Heart right ventricle (tissue), 16 donors: ENCODE measurements at regions not wholly inside any gene's neighbourhood (a gene's known extent, or its start where the extent isn't known, plus 50 kb on each side); places are given as distances from the start of the nearest gene placed in this dataset.
A peak's percentile ranks its signal among the peaks of the same experiment; 100 is the strongest.

Experiments
- ATAC-seq, 8 donors: fragments of 200-7000 bp; cut with Tn5 transposase; one replicate each; pipeline ENCODE4 v1.9.1; 2020; ENCODE audit warnings: mild to moderate bottlenecking in 8 of 8, moderate library complexity in 8 of 8, moderate number of reproducible peaks in 1 of 8
- DNase-seq, 2 donors: peaks; one replicate each; pipeline ENCODE4 v3.0.0-alpha.2; 2020
- H3K27ac ChIP-seq, 10 donors: fragments of 200-600 bp; sonication (generic) in 2 of 10; one replicate each; pipeline versions ENCODE4 v1.5.0 to v1.8.0; 2020 to 2022; ENCODE audit warnings: mild to moderate bottlenecking in 3 of 10
- H3K27me3 ChIP-seq, 7 donors: fragments of 200-600 bp; one replicate each; pipeline ENCODE4 v1.8.0; 2021 to 2022; ENCODE audit warnings: mild to moderate bottlenecking in 2 of 7
- H3K36me3 ChIP-seq, 9 donors: fragments of 200-600 bp; sonication (generic) in 1 of 9; one replicate each; pipeline versions ENCODE4 v1.5.0 to v1.8.0; 2020 to 2022; ENCODE audit warnings: mild to moderate bottlenecking in 2 of 9
- H3K4me1 ChIP-seq, 9 donors: fragments of 200-600 bp; sonication (generic) in 1 of 9; one replicate each; pipeline versions ENCODE4 v1.5.0 to v1.8.0; 2020 to 2022; ENCODE audit warnings: mild to moderate bottlenecking in 4 of 9
- H3K4me3 ChIP-seq, 10 donors: fragments of 200-600 bp; sonication (generic) in 2 of 10; one replicate each; pipeline versions ENCODE4 v1.5.0 to v1.8.0; 2020 to 2022; ENCODE audit warnings: mild to moderate bottlenecking in 7 of 10, moderate library complexity in 2 of 10
- H3K9me3 ChIP-seq, 11 donors: fragments of 200-600 bp in 10 of 11; sonication (generic) in 2 of 11; one replicate each; pipeline versions ENCODE4 v1.5.0 to v1.8.0; 2013 to 2022; ENCODE audit warnings: mild to moderate bottlenecking in 2 of 11, control low read depth in 1 of 11, moderate library complexity in 1 of 11
- CTCF ChIP-seq, 9 donors: fragments of 200-600 bp; sonication (generic) in 2 of 9; IDR thresholded peaks; one replicate each; pipeline versions ENCODE4 v1.5.0 to v1.8.0; 2021 to 2022; ENCODE audit warnings: antibody characterized with exemption in 9 of 9, mild to moderate bottlenecking in 5 of 9, moderate library complexity in 1 of 9
- WGBS, 2 donors: extraction: QIAGEN DNeasy Blood & Tissue Kit; methylation state at CpG; one replicate each; pipeline ENCODE4 v1.1.7; 2013; ENCODE audit warnings: inconsistent platforms in 1 of 2; 5-methylcytosine and 5-hydroxymethylcytosine counted together
- intact Hi-C, 10 donors: fragments of 100-400 bp; cut with DNase I; formaldehyde crosslinking; loops; one replicate each; pipeline versions ENCODE4 v1.11.1 to v1.14.2; 2022
- donor health status: Arrhythmogenic right ventricular cardiomyopathy.
- donor health status: ischemic (EF 13 %, LVEDD 7.1; RV severe dilation, severe dysfunction).
- donor health status: healthy with polysubstance abuse.
- donor health status: DM: no; HTN: yes; CAD: no.
- donor health status: DM: no; HTN: no; CAD: no.
- donor health status: ischemic (EF 25% LVEDD 6.9; RV normal size, moderate dysfunction).
- donor health status: ischemic (EF 25% LVEDD 5.7; RV mildly dilated, moderate dysfunction).
- donor health status: healthy.
- donor health status: DM: yes; HTN: yes; CAD: no.
- donor health status: Ischemic cardiomyopathy.
- donor health status: ischemic (EF 35%, LVEDD 5.7; RV mildly dilated, moderate dysfunction).
- donor health status: nonischemic (EF 11% LVEDD 7.7; RV severe dilation, severe dysfunction).
- donor health status: DM: yes; HTN: yes; CAD: no.
- donor health status: PGD.
- donor health status: ischemic (EF 29% LVEDD 5.4; RV normal size, mild dysfunction).
- donor health status: nonischemic (EF 23%, LVEDD 6.1; RV moderate dilation, normal function).

- intact Hi-C loops = no loop called here
- Histone ChIP-seq H3K36me3 (no peaks in the 10 kb centered on the region), H3K4me3 (no peak overlapping the region), H3K27ac (no peak overlapping the region), H3K4me1 (peaks cover 0 to 14% (median 5%) of the 10 kb centered on the region in 9 donors), H3K27me3 (no peaks in the 10 kb centered on the region), H3K9me3 (peaks cover 0 to 47% (median 22%) of the 10 kb centered on the region in 11 donors)
- 96 to 97% methylated on average over 1 of the region's 1 CpG for WGBS, 2 donors
- DNase-seq = no peak
- ATAC-seq = no peak
- TF ChIP-seq CTCF (IDR thresholded peaks at IDR 0.05) = no peak
Observed at GRCh38 chr14:31982642-31983041, 94.5 kb upstream of the ARHGAP5 start.

GRCh38 chr14:31986405-31986804, 90.7 kb upstream of the ARHGAP5 start:
- ATAC-seq = no peak
- no peak for TF ChIP-seq CTCF (IDR thresholded peaks at IDR 0.05)

GRCh38 chr14:31987721-31988120, 89.4 kb upstream of the ARHGAP5 start:
- H3K9me3 ChIP-seq = peaks cover 0 to 32% (median 15%) of the 10 kb centered on the region in 11 donors
- H3K36me3 ChIP-seq = no peaks in the 10 kb centered on the region
- H3K27me3 ChIP-seq = no peaks in the 10 kb centered on the region
- ATAC-seq (no peak), DNase-seq (no peak)
- peaks cover 0 to 36% (median 27%) of the 10 kb centered on the region in 9 donors for H3K4me1 ChIP-seq
- no peak overlapping the region for H3K4me3 ChIP-seq
- no peak for TF ChIP-seq CTCF (IDR thresholded peaks at IDR 0.05)
- 97 to 100% methylated on average over 1 of the region's 1 CpG for WGBS, 2 donors
- peak overlapping the region in 3 of 10 donors; percentile 16 to 26 (median 20) for H3K27ac ChIP-seq
- intact Hi-C loops = no loop called here

More at GRCh38 chr14:31986405-31986804, 90.7 kb upstream of the ARHGAP5 start:
- Histone ChIP-seq H3K36me3 (no peaks in the 10 kb centered on the region), H3K4me1 (peaks cover 0 to 27% (median 24%) of the 10 kb centered on the region in 9 donors), H3K27me3 (no peaks in the 10 kb centered on the region), H3K4me3 (no peak overlapping the region), H3K9me3 (peaks cover 0 to 45% (median 22%) of the 10 kb centered on the region in 11 donors), H3K27ac (no peak overlapping the region)
- no peak for DNase-seq
- intact Hi-C loops = no loop called here

GRCh38 chr14:31988244-31988643, 88.9 kb upstream of the ARHGAP5 start:
- WGBS, 2 donors = 23% methylated on average over 1 of the region's 1 CpG
- TF ChIP-seq CTCF (IDR thresholded peaks at IDR 0.05) = no peak
- Histone ChIP-seq H3K4me1 (peaks cover 0 to 40% (median 27%) of the 10 kb centered on the region in 9 donors), H3K27ac (peak overlapping the region in 4 of 10 donors; percentile 3 to 26 (median 18)), H3K9me3 (peaks cover 0 to 27% (median 10%) of the 10 kb centered on the region in 11 donors), H3K36me3 (no peaks in the 10 kb centered on the region), H3K4me3 (no peak overlapping the region), H3K27me3 (no peaks in the 10 kb centered on the region)
- DNase-seq (no peak), ATAC-seq (peak in 4 of 8 donors; percentile 27 to 66 (median 40))
- intact Hi-C loops = no loop called here
